ENCODE measurements at regions not wholly inside any gene's neighbourhood (a gene's known extent, or its start where the extent isn't known, plus 50 kb on each side); places are given as distances from the start of the nearest gene placed in this dataset.

GRCh38 chr7:20839196-20839735 is 52.6 kb upstream of the SP8 start:
- no peak for ATAC-seq
- no peaks in the 10 kb centered on the region for H3K9me3 ChIP-seq
- 75 to 86% methylated on average over 1 to 2 of the region's 2 CpGs for WGBS, 2 donors (ENCODE audit: low coverage in 1 of 2)
- H3K4me3 ChIP-seq = no peak overlapping the region
- no peaks in the 10 kb centered on the region for H3K36me3 ChIP-seq
- no peaks in the 10 kb centered on the region for H3K27me3 ChIP-seq
- H3K27ac ChIP-seq = no peak overlapping the region
- TF ChIP-seq CTCF (IDR thresholded peaks at IDR 0.05) = no peak
- no peak for TF ChIP-seq EP300 (IDR thresholded peaks at IDR 0.05)
- TF ChIP-seq POLR2A (IDR thresholded peaks at IDR 0.05) = no peak
- TF ChIP-seq POLR2AphosphoS5 (IDR thresholded peaks at IDR 0.05) = no peak
- no peaks in the 10 kb centered on the region for H3K4me1 ChIP-seq

- Histone ChIP-seq H3K27ac (no peak overlapping the region), H3K9me3 (no peaks in the 10 kb centered on the region), H3K4me1 (no peaks in the 10 kb centered on the region), H3K4me3 (no peak overlapping the region), H3K27me3 (no peaks in the 10 kb centered on the region), H3K36me3 (no peaks in the 10 kb centered on the region)
- WGBS, 2 donors (ENCODE audit: low coverage in 1 of 2) = 29 to 38% methylated on average over 2 of the region's 2 CpGs
- TF ChIP-seq POLR2A (IDR thresholded peaks at IDR 0.05) = no peak
- no peak for TF ChIP-seq EP300 (IDR thresholded peaks at IDR 0.05)
- ATAC-seq = no peak
Measured at GRCh38 chr7:20839987-20840386, 53.3 kb upstream of the SP8 start.

GRCh38 chr7:20846791-20847190 is 60.1 kb upstream of the SP8 start:
- ATAC-seq = no peak
- Histone ChIP-seq H3K27ac (no peak overlapping the region), H3K9me3 (no peaks in the 10 kb centered on the region), H3K4me1 (no peaks in the 10 kb centered on the region), H3K27me3 (no peaks in the 10 kb centered on the region), H3K4me3 (no peak overlapping the region), H3K36me3 (no peaks in the 10 kb centered on the region)
- WGBS, 2 donors (ENCODE audit: low coverage in 1 of 2) = 88 to 89% methylated on average over 4 to 5 of the region's 6 CpGs
- TF ChIP-seq POLR2AphosphoS5 (IDR thresholded peaks at IDR 0.05) (no peak), POLR2A (IDR thresholded peaks at IDR 0.05) (no peak), EP300 (IDR thresholded peaks at IDR 0.05) (no peak), CTCF (IDR thresholded peaks at IDR 0.05) (no peak)

- Histone ChIP-seq H3K27me3 (no peaks in the 10 kb centered on the region), H3K9me3 (no peaks in the 10 kb centered on the region), H3K4me3 (no peak overlapping the region), H3K27ac (no peak overlapping the region), H3K36me3 (no peaks in the 10 kb centered on the region), H3K4me1 (no peaks in the 10 kb centered on the region)
- no peak for ATAC-seq
- TF ChIP-seq CTCF (IDR thresholded peaks at IDR 0.05) = no peak
- TF ChIP-seq EP300 (IDR thresholded peaks at IDR 0.05) = no peak
- no peak for TF ChIP-seq POLR2AphosphoS5 (IDR thresholded peaks at IDR 0.05)
- TF ChIP-seq POLR2A (IDR thresholded peaks at IDR 0.05) = no peak
- WGBS, 2 donors (ENCODE audit: low coverage in 1 of 2) = 65 to 89% methylated on average over 1 to 3 of the region's 3 CpGs
Measured at GRCh38 chr7:20858951-20859350, 72.3 kb upstream of the SP8 start.

GRCh38 chr7:20861468-20861867 is 74.8 kb upstream of the SP8 start:
- TF ChIP-seq POLR2A (IDR thresholded peaks at IDR 0.05) (no peak), CTCF (IDR thresholded peaks at IDR 0.05) (no peak), EP300 (IDR thresholded peaks at IDR 0.05) (no peak), POLR2AphosphoS5 (IDR thresholded peaks at IDR 0.05) (no peak)

More at GRCh38 chr7:20861468-20861867, 74.8 kb upstream of the SP8 start:
- H3K36me3 ChIP-seq = no peaks in the 10 kb centered on the region
- no peaks in the 10 kb centered on the region for H3K4me1 ChIP-seq
- H3K4me3 ChIP-seq = no peak overlapping the region
- H3K27me3 ChIP-seq = peaks cover 8% of the 10 kb centered on the region
- ATAC-seq = no peak
- WGBS, 2 donors (ENCODE audit: low coverage in 1 of 2) = 55 to 68% methylated on average over 4 of the region's 4 CpGs
- no peak overlapping the region for H3K27ac ChIP-seq
- no peaks in the 10 kb centered on the region for H3K9me3 ChIP-seq

Data from gastroesophageal sphincter (tissue), 4 donors.